Transverse colon (tissue), 4 donors: ENCODE measurements at regions not wholly inside any gene's neighbourhood (a gene's known extent, or its start where the extent isn't known, plus 50 kb on each side); places are given as distances from the start of the nearest gene placed in this dataset.
"Not testable (repeated sequence)": the region's sequence is repeated elsewhere in the genome, so short reads cannot be mapped to it uniquely, and the experiment has no call there.

ENCODE experiments used
- DNase-seq: peaks from one replicate; pipeline ENCODE4 v3.0.0-alpha.2; 2019
- H3K27ac ChIP-seq, 4 donors: fragments of 200-600 bp; sonication (generic); 2 replicates each; pipeline ENCODE4 v1.5.1; 2016 to 2018; ENCODE audit warnings: inconsistent platforms in 4 of 4
- H3K27me3 ChIP-seq: fragments of 200-600 bp; sonication (generic); 2 replicates; pipeline ENCODE4 v1.5.1; 2017; ENCODE audit warnings: inconsistent platforms
- H3K36me3 ChIP-seq, 4 donors: fragments of 200-600 bp; sonication (generic); 2 replicates each; pipeline ENCODE4 v1.5.1; 2017 to 2019; ENCODE audit warnings: inconsistent platforms in 4 of 4
- H3K4me1 ChIP-seq, 4 donors: fragments of 200-600 bp; sonication (generic); 2 replicates each; pipeline ENCODE4 v1.5.1; 2017 to 2020; ENCODE audit warnings: inconsistent platforms in 4 of 4
- H3K4me3 ChIP-seq, 4 donors: fragments of 200-600 bp; sonication (generic); 1 replicate in 1 of 4; 2 replicates in 3 of 4; pipeline versions ENCODE4 v1.5.1 to v1.6.1; 2017 to 2019; ENCODE audit warnings: inconsistent platforms in 4 of 4
- H3K9me3 ChIP-seq, 2 donors: fragments of 200-600 bp; sonication (generic); 2 replicates each; pipeline ENCODE4 v1.5.1; 2017 to 2019; ENCODE audit warnings: inconsistent platforms in 2 of 2
- EP300 ChIP-seq: sonication (generic); formaldehyde crosslinking; IDR thresholded peaks from one replicate; pipeline ENCODE4 v1.6.1; 2017; ENCODE audit warnings: antibody characterized with exemption, low read depth
- POLR2A ChIP-seq: fragments of 450-650 bp; IDR thresholded peaks from one replicate; pipeline ENCODE4 v1.6.1; 2016; ENCODE audit warnings: antibody characterized with exemption, mild to moderate bottlenecking, moderate library complexity
- POLR2AphosphoS5 ChIP-seq, 3 donors: sonication (generic); formaldehyde crosslinking; IDR thresholded peaks; one replicate each; pipeline ENCODE4 v1.6.1; 2016; ENCODE audit warnings: antibody characterized with exemption in 3 of 3
- WGBS, 2 donors: methylation state at CpG; one replicate each; pipeline ENCODE4 v1.1.5; 2018; ENCODE audit warnings: low coverage in 1 of 2; 5-methylcytosine and 5-hydroxymethylcytosine counted together
- in situ Hi-C, 4 donors: fragments of 200-750 bp; cut with MboI; loops; one replicate each; pipeline versions ENCODE4 v1.15.0 to v1.15.1; 2017; ENCODE audit warnings: low sequenced_read_pairs in 3 of 4, low pct_ligation_motif_present in 1 of 4, low pct_unique_long_range_greater_than_20kb in 1 of 4
- intact Hi-C: fragments of 100-400 bp; cut with DNase I; formaldehyde crosslinking; loops from one replicate; pipeline ENCODE4 v1.15.1; 2023; ENCODE audit warnings: low total_unique reads
- TF ChIP-seq, protein P1 (sequence below), 5 experiments: fragments of 200-600 bp in 3 of 5; fragments of 450-650 bp in 2 of 5; sonication (generic) in 3 of 5; IDR thresholded peaks; 1 replicate in 2 of 5; 2 replicates in 3 of 5; pipeline ENCODE4 v1.5.1; 2016 to 2017; ENCODE audit warnings: antibody characterized with exemption in 5 of 5, inconsistent platforms in 3 of 5, mild to moderate bottlenecking in 2 of 5, moderate library complexity in 1 of 5

GRCh38 chr1:233470741-233471499 lies 143.0 kb upstream of the KCNK1 start:
- DNase-seq: no peak
- no peaks in the 10 kb centered on the region for H3K9me3 ChIP-seq
- H3K4me3 ChIP-seq: no peak overlapping the region
- in situ Hi-C loops (no loop called here), intact Hi-C loops (no loop called here)
- H3K36me3 ChIP-seq: no peaks in the 10 kb centered on the region
- TF ChIP-seq POLR2AphosphoS5 (IDR thresholded peaks at IDR 0.05) (no peak), EP300 (no peak), POLR2A (no peak)
- TF ChIP-seq, protein P1, sequence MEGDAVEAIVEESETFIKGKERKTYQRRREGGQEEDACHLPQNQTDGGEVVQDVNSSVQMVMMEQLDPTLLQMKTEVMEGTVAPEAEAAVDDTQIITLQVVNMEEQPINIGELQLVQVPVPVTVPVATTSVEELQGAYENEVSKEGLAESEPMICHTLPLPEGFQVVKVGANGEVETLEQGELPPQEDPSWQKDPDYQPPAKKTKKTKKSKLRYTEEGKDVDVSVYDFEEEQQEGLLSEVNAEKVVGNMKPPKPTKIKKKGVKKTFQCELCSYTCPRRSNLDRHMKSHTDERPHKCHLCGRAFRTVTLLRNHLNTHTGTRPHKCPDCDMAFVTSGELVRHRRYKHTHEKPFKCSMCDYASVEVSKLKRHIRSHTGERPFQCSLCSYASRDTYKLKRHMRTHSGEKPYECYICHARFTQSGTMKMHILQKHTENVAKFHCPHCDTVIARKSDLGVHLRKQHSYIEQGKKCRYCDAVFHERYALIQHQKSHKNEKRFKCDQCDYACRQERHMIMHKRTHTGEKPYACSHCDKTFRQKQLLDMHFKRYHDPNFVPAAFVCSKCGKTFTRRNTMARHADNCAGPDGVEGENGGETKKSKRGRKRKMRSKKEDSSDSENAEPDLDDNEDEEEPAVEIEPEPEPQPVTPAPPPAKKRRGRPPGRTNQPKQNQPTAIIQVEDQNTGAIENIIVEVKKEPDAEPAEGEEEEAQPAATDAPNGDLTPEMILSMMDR (IDR thresholded peaks at IDR 0.05): no peak
- 65 to 75% methylated on average over 6 of the region's 6 CpGs for WGBS, 2 donors
- H3K4me1 ChIP-seq: no peaks in the 10 kb centered on the region
- H3K27ac ChIP-seq: no peak overlapping the region
- H3K27me3 ChIP-seq: no peaks in the 10 kb centered on the region

DNA sequence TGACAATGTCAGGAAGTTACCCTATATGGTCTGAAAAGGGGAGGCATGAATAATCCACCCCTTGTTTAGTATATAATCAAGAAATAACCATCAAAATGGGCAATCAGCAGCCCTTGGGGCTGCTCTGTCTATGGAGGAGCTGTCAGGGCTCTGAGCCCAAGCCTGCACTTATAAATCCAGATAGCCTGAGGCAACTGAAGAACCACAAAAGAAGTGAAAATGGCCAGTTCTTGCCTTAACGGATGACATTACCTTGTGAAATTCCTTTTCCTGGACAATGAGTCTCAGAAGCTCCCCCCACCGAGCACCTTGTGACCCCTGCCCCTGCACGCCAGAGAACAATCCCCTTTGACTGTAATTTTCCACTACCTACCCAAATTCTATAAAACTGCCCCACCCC lies 142.1 kb upstream of the KCNK1 start:
- H3K9me3 ChIP-seq, H3K27me3 ChIP-seq, in situ Hi-C loops, H3K27ac ChIP-seq, intact Hi-C loops, H3K4me3 ChIP-seq, H3K4me1 ChIP-seq, DNase-seq, H3K36me3 ChIP-seq: not testable (repeated sequence)
- WGBS, 2 donors: 89 to 93% methylated on average over 3 of the region's 3 CpGs

GRCh38 chr1:233472796-233473195 lies 141.1 kb upstream of the KCNK1 start:
- WGBS, 2 donors: 68 to 69% methylated on average over 4 to 7 of the region's 7 CpGs
- intact Hi-C loops, in situ Hi-C loops, H3K4me3 ChIP-seq, DNase-seq, H3K4me1 ChIP-seq, H3K9me3 ChIP-seq, H3K36me3 ChIP-seq, H3K27me3 ChIP-seq, H3K27ac ChIP-seq: not testable (repeated sequence)

- in situ Hi-C loops: no loop called here
- no peak for DNase-seq
- H3K4me3 ChIP-seq: no peak overlapping the region
- TF ChIP-seq EP300 (no peak), POLR2A (no peak), POLR2AphosphoS5 (IDR thresholded peaks at IDR 0.05) (no peak)
- TF ChIP-seq, protein P1 (IDR thresholded peaks at IDR 0.05): no peak
- 52 to 60% methylated on average over 7 to 11 of the region's 11 CpGs for WGBS, 2 donors
- no peaks in the 10 kb centered on the region for H3K4me1 ChIP-seq
- H3K27me3 ChIP-seq: no peaks in the 10 kb centered on the region
- no peak overlapping the region for H3K27ac ChIP-seq
- intact Hi-C loops: no loop called here
- H3K9me3 ChIP-seq: no peaks in the 10 kb centered on the region
- H3K36me3 ChIP-seq: no peaks in the 10 kb centered on the region
Measured at GRCh38 chr1:233473549-233474204, 140.2 kb upstream of the KCNK1 start.

DNA sequence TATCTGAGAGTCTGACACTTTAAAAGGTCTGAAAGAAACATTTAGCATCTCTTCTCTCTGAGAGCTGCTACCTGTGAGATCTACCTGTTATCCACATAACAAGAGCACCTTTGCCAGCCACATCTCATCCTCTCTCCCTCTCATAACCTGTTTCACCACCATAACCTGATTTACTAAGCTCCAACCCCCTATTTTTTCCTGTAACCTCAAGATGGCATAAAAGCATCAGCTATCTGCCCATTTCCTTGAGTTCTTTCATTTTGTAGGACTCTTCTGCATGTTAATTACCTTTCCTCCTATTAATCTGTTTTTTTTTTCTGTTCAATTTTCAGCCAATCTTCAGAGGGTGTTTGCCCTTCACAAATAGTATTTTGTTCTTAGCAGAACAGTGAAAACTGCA lies 136.5 kb upstream of the KCNK1 start:
- in situ Hi-C loops: no loop called here
- Histone ChIP-seq H3K27ac (no peak overlapping the region), H3K9me3 (no peaks in the 10 kb centered on the region), H3K4me3 (no peak overlapping the region), H3K4me1 (no peaks in the 10 kb centered on the region), H3K27me3 (no peaks in the 10 kb centered on the region), H3K36me3 (no peaks in the 10 kb centered on the region)
- intact Hi-C loops: no loop called here
- no peak for TF ChIP-seq EP300
- TF ChIP-seq, protein P1 (IDR thresholded peaks at IDR 0.05): no peak
- TF ChIP-seq POLR2AphosphoS5 (IDR thresholded peaks at IDR 0.05): no peak
- no peak for TF ChIP-seq POLR2A
- no peak for DNase-seq
